H1 (cell line): ENCODE measurements at regions not wholly inside any gene's neighbourhood (a gene's known extent, or its start where the extent isn't known, plus 50 kb on each side); places are given as distances from the start of the nearest gene placed in this dataset.

Experiments used
- CTCF ChIA-PET: fragments of 300-600 bp; sonication (Branson Sonifier 250); formaldehyde crosslinking; loops from one replicate; lab custom pipeline; 2021; ENCODE audit not compliant: partially characterized antibody; lab: Charles Lee
- POLR2A ChIA-PET: fragments of 300-600 bp; sonication (Branson Sonifier 250); formaldehyde crosslinking; loops from one replicate; lab custom pipeline; 2021; ENCODE audit warnings: inconsistent platforms; ENCODE audit not compliant: partially characterized antibody; lab: Charles Lee
- DNase-seq, 2 experiments: peaks; one replicate each; pipeline versions ENCODE4 v3.0.0 to v3.0.0-alpha.2; 2010 to 2022; ENCODE audit warnings: low spot score in 2 of 2, low read depth in 1 of 2, mixed read lengths in 1 of 2
- FAIRE-seq: peaks from 2 replicates; lab custom pipeline; 2011; peaks lifted over from hg19 to GRCh38; lab: Jason Lieb, UNC
- H2AFZ ChIP-seq: 2 replicates; pipeline ENCODE4 v1.8.1; 2012; ENCODE audit warnings: low read length, inconsistent platforms
- H2AK5ac ChIP-seq: 2 replicates; pipeline ENCODE4 v1.6.1; 2013; ENCODE audit warnings: low read depth, low read length
- H2BK120ac ChIP-seq: replicated peaks from 2 replicates; pipeline ENCODE3; 2013; ENCODE audit warnings: low read depth, low read length, inconsistent platforms
- H2BK12ac ChIP-seq: 2 replicates; pipeline ENCODE4 v1.6.1; 2013; ENCODE audit warnings: low read depth, low read length
- H2BK15ac ChIP-seq: 2 replicates; pipeline ENCODE4 v1.6.1; 2013; ENCODE audit warnings: low read length
- H2BK20ac ChIP-seq: 2 replicates; pipeline ENCODE4 v1.6.1; 2013; ENCODE audit warnings: low read length
- H2BK5ac ChIP-seq: 2 replicates; pipeline ENCODE4 v1.6.1; 2013; ENCODE audit warnings: low read depth, low read length
- H3K14ac ChIP-seq: 2 replicates; pipeline ENCODE4 v1.6.1; 2013; ENCODE audit warnings: inconsistent platforms; ENCODE audit not compliant: insufficient read length
- H3K18ac ChIP-seq: 2 replicates; pipeline ENCODE4 v1.6.1; 2013; ENCODE audit warnings: low read length; ENCODE audit errors: extremely low read depth
- H3K23ac ChIP-seq: 2 replicates; pipeline ENCODE4 v1.6.1; 2013; ENCODE audit warnings: inconsistent platforms; ENCODE audit not compliant: insufficient read length
- H3K23me2 ChIP-seq: 2 replicates; pipeline ENCODE4 v1.6.1; 2013; ENCODE audit warnings: low read depth, low read length
- H3K27ac ChIP-seq: 2 replicates; pipeline ENCODE4 v1.6.1; 2011; ENCODE audit warnings: low read depth, low read length, inconsistent platforms
- H3K27me3 ChIP-seq, 4 experiments: replicated peaks in 1 of 4; 1 replicate in 1 of 4; 2 replicates in 3 of 4; pipeline versions ENCODE4 v1.6.1 to v1.8.1; 2011 to 2013; ENCODE audit warnings: low read length in 3 of 4, mild to moderate bottlenecking in 3 of 4, inconsistent platforms in 2 of 4, mixed read lengths in 2 of 4, moderate library complexity in 1 of 4; ENCODE audit not compliant: control insufficient read depth in 3 of 4, insufficient read depth in 3 of 4; ENCODE audit errors: extremely low read depth in 1 of 4
- H3K36me3 ChIP-seq, 4 experiments: 2 replicates each; pipeline versions ENCODE4 v1.6.1 to v1.8.1; 2011 to 2013; ENCODE audit warnings: mild to moderate bottlenecking in 4 of 4, low read length in 3 of 4, moderate library complexity in 2 of 4, control low read depth in 1 of 4, inconsistent platforms in 1 of 4; ENCODE audit not compliant: insufficient read depth in 4 of 4, control insufficient read depth in 2 of 4
- H3K4ac ChIP-seq: replicated peaks from 2 replicates; pipeline ENCODE3; 2013; ENCODE audit warnings: low read length, low read depth, mixed read lengths, inconsistent platforms; ENCODE audit not compliant: insufficient read length
- H3K4me1 ChIP-seq, 4 experiments: replicated peaks in 1 of 4; 1 replicate in 1 of 4; 2 replicates in 3 of 4; pipeline versions ENCODE4 v1.6.1 to v1.8.1; 2011 to 2013; ENCODE audit warnings: low read length in 3 of 4, inconsistent platforms in 2 of 4, mixed read lengths in 1 of 4; ENCODE audit not compliant: insufficient read depth in 4 of 4, control insufficient read depth in 3 of 4
- H3K4me2 ChIP-seq, 2 experiments: 2 replicates each; pipeline versions ENCODE4 v1.6.1 to v1.8.1; 2011 to 2013; ENCODE audit warnings: low read depth in 2 of 2, low read length in 2 of 2, control low read depth in 1 of 2, inconsistent platforms in 1 of 2, mild to moderate bottlenecking in 1 of 2; ENCODE audit not compliant: insufficient read depth in 1 of 2
- H3K4me3 ChIP-seq, 4 experiments: fragments of 200-600, 300-600 bp in 1 of 4; sonication (generic), shearing (Covaris generic), sonication (Bioruptor Twin) in 1 of 4; 2 replicates each; pipeline versions ENCODE4 v1.5.1 to v1.8.1; 2011 to 2016; ENCODE audit warnings: low read length in 4 of 4, low read depth in 3 of 4, control low read depth in 2 of 4, inconsistent platforms in 2 of 4, mild to moderate bottlenecking in 2 of 4, mixed read lengths in 1 of 4, moderate library complexity in 1 of 4; ENCODE audit not compliant: insufficient read depth in 2 of 4; ENCODE audit errors: extremely low read depth in 1 of 4
- H3K56ac ChIP-seq: replicated peaks from 2 replicates; pipeline ENCODE3; 2013; ENCODE audit warnings: low read depth, mild to moderate bottlenecking, mixed read lengths, low read length, inconsistent platforms; ENCODE audit not compliant: insufficient read length
- H3K79me1 ChIP-seq: 2 replicates; pipeline ENCODE4 v1.6.1; 2013; ENCODE audit warnings: low read depth, low read length, control low read depth
- H3K79me2 ChIP-seq, 2 experiments: 2 replicates each; pipeline versions ENCODE4 v1.6.1 to v1.8.1; 2012 to 2013; ENCODE audit warnings: low read length in 2 of 2, mild to moderate bottlenecking in 2 of 2, inconsistent platforms in 1 of 2; ENCODE audit not compliant: insufficient read depth in 2 of 2, control insufficient read depth in 1 of 2
- H3K9ac ChIP-seq, 4 experiments: replicated peaks in 1 of 4; 1 replicate in 1 of 4; 2 replicates in 3 of 4; pipeline versions ENCODE4 v1.6.1 to v1.8.1; 2011 to 2013; ENCODE audit warnings: low read depth in 3 of 4, low read length in 3 of 4, control low read depth in 2 of 4, mild to moderate bottlenecking in 2 of 4, moderate library complexity in 2 of 4, inconsistent platforms in 1 of 4; ENCODE audit errors: extremely low read depth in 1 of 4
- H3K9me3 ChIP-seq, 2 experiments: 2 replicates each; pipeline versions ENCODE4 v1.6.1 to v1.8.1; 2012 to 2013; ENCODE audit warnings: mild to moderate bottlenecking in 2 of 2, moderate library complexity in 2 of 2, control low read depth in 1 of 2, inconsistent platforms in 1 of 2, low read depth in 1 of 2, low read length in 1 of 2, mixed read lengths in 1 of 2; ENCODE audit not compliant: insufficient read depth in 2 of 2
- H4K20me1 ChIP-seq, 2 experiments: replicated peaks in 1 of 2; 2 replicates each; pipeline versions ENCODE3 to v1.8.1; 2011 to 2013; ENCODE audit warnings: inconsistent platforms in 2 of 2, low read length in 2 of 2, mild to moderate bottlenecking in 1 of 2; ENCODE audit not compliant: insufficient read depth in 2 of 2, control insufficient read depth in 1 of 2
- H4K5ac ChIP-seq: 2 replicates; pipeline ENCODE4 v1.6.1; 2013; ENCODE audit warnings: low read length, low read depth, mixed read lengths, inconsistent platforms; ENCODE audit not compliant: insufficient read length
- H4K8ac ChIP-seq: 2 replicates; pipeline ENCODE4 v1.8.0; 2013; ENCODE audit warnings: mild to moderate bottlenecking, moderate library complexity, low read length, inconsistent platforms; ENCODE audit not compliant: insufficient read depth; ENCODE audit errors: extremely low read depth
- H4K91ac ChIP-seq: replicated peaks from 2 replicates; pipeline ENCODE3; 2013; ENCODE audit warnings: low read length, mixed read lengths, inconsistent platforms; ENCODE audit not compliant: insufficient read length
- ASH2L ChIP-seq: fragments of 200-600, 300-600 bp; sonication (generic); IDR thresholded peaks from one replicate; pipeline ENCODE4 v1.7.1; 2017; ENCODE audit warnings: low read length
- BCL11A ChIP-seq, 2 experiments: IDR thresholded peaks; one replicate each; pipeline ENCODE4 v1.6.1; 2011; ENCODE audit warnings: low read depth in 2 of 2, low read length in 2 of 2, mild to moderate bottlenecking in 2 of 2
- BRCA1 ChIP-seq: IDR thresholded peaks from 2 replicates; pipeline ENCODE4 v1.6.1; 2012; ENCODE audit warnings: low read depth, low read length, improper control_type of control experiment
- CEBPB ChIP-seq: IDR thresholded peaks from 2 replicates; pipeline ENCODE4 v1.6.1; 2012; ENCODE audit warnings: low read depth, low read length
- CHD1 ChIP-seq: IDR thresholded peaks from 2 replicates; pipeline ENCODE4 v1.6.1; 2012; ENCODE audit warnings: low read depth, low read length, improper control_type of control experiment
- CHD2 ChIP-seq: IDR thresholded peaks from 2 replicates; pipeline ENCODE4 v1.6.1; 2012; ENCODE audit warnings: low read length, improper control_type of control experiment
- EGR1 ChIP-seq: IDR thresholded peaks from 2 replicates; pipeline ENCODE4 v1.6.1; 2011; ENCODE audit warnings: low read depth, low read length, borderline replicate concordance
- FOSL1 ChIP-seq: IDR thresholded peaks from 2 replicates; pipeline ENCODE4 v1.6.1; 2011; ENCODE audit warnings: mild to moderate bottlenecking, low read depth, low read length, moderate library complexity; ENCODE audit not compliant: insufficient read depth
- GTF2F1 ChIP-seq: IDR thresholded peaks from 2 replicates; pipeline ENCODE4 v1.6.1; 2012; ENCODE audit warnings: low read depth, low read length, improper control_type of control experiment, borderline replicate concordance
- JUN ChIP-seq: IDR thresholded peaks from 2 replicates; pipeline ENCODE4 v1.6.1; 2011; ENCODE audit warnings: low read depth, mild to moderate bottlenecking, improper control_type of control experiment, low read length
- KDM5A ChIP-seq: fragments of 200-600 bp; IDR thresholded peaks from 2 replicates; pipeline ENCODE4 v1.7.1; 2012; ENCODE audit warnings: mild to moderate bottlenecking, low read length, inconsistent platforms, mixed read lengths
- NRF1 ChIP-seq: IDR thresholded peaks from 2 replicates; pipeline ENCODE4 v1.6.1; 2011; ENCODE audit warnings: mild to moderate bottlenecking, low read depth, low read length, improper control_type of control experiment
- PHF8 ChIP-seq: fragments of 200-600 bp; sonication (generic); conservative IDR thresholded peaks from 2 replicates; pipeline ENCODE4 v1.7.1; 2012; ENCODE audit warnings: low read depth, mild to moderate bottlenecking, inconsistent platforms, low read length, moderate library complexity
- POLR2A ChIP-seq, 2 experiments: IDR thresholded peaks; 1 replicate in 1 of 2; 2 replicates in 1 of 2; pipeline ENCODE4 v1.6.1; 2011; ENCODE audit warnings: low read depth in 2 of 2, low read length in 2 of 2, mild to moderate bottlenecking in 2 of 2; ENCODE audit errors: control extremely low read depth in 1 of 2
- SIX5 ChIP-seq: IDR thresholded peaks from 2 replicates; pipeline ENCODE4 v1.6.1; 2011; ENCODE audit warnings: mild to moderate bottlenecking, low read depth, low read length
- SRF ChIP-seq: IDR thresholded peaks from 2 replicates; pipeline ENCODE4 v1.6.1; 2011; ENCODE audit warnings: mild to moderate bottlenecking, low read depth, low read length, moderate library complexity
- SUZ12 ChIP-seq: fragments of 200-600 bp; sonication (generic); IDR thresholded peaks from 2 replicates; pipeline ENCODE4 v1.6.1; 2012; ENCODE audit warnings: mild to moderate bottlenecking, inconsistent platforms, low read length, moderate library complexity, mixed read lengths
- YY1 ChIP-seq: IDR thresholded peaks from 2 replicates; pipeline ENCODE4 v1.6.1; 2011; ENCODE audit warnings: low read depth, mild to moderate bottlenecking, low read length
- WGBS, 2 experiments: shearing (Covaris generic) in 1 of 2; methylation state at CpG; one replicate each; pipeline versions ENCODE4 v1.1.6 to v1.1.7; 2013 to 2015; ENCODE audit warnings: low lambda C conversion rate in 2 of 2, mixed read lengths in 2 of 2, inconsistent platforms in 1 of 2, low coverage in 1 of 2, missing lambda C conversion rate in 1 of 2; ENCODE audit not compliant: insufficient replicate concordance in 2 of 2, insufficient coverage in 1 of 2, insufficient read length in 1 of 2; ENCODE audit errors: extremely low coverage in 1 of 2, missing lambda C conversion rate in 1 of 2; 5-methylcytosine and 5-hydroxymethylcytosine counted together

DNA sequence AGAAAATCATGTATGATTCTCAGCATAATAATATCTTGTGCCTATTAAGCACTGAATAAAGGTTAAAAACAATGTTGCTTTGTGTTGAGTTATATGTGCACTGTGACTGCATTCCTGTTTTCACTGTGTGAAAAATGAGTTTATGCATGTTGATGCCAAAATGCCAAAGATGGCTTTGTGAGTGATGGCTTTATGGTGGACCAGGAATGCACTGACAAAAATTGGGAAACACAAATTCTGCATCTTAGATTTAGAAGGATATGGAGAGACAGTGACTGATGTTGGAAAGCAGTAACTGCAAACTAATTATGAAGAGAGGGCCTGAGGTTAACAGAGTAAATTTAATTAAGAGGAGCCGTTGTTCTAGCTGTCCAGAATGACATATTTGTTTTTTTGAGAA is 440.4 kb downstream of the KIF20B start:
- Histone ChIP-seq H3K79me1 (no peaks in the 10 kb centered on the region), H2AK5ac (no peak overlapping the region), H4K8ac (no peak overlapping the region), H3K27me3 (no peaks in the 10 kb centered on the region), H3K9me3 (peaks cover 16 to 18% of the 10 kb centered on the region in 2 experiments), H2BK5ac (no peak overlapping the region), H4K5ac (no peak overlapping the region), H2AFZ (no peak overlapping the region), H3K79me2 (no peaks in the 10 kb centered on the region), H3K14ac (no peak overlapping the region), H3K23ac (no peak overlapping the region), H2BK20ac (no peak overlapping the region), H2BK12ac (no peak overlapping the region), H3K18ac (no peak overlapping the region), H4K91ac (no peak overlapping the region), H3K23me2 (no peaks in the 10 kb centered on the region), H3K4me3 (no peak overlapping the region), H3K56ac (no peak overlapping the region), H3K4me2 (no peak overlapping the region), H3K4me1 (no peaks in the 10 kb centered on the region), H3K4ac (no peak overlapping the region), H3K36me3 (peaks cover 0 to 5% (median 1%) of the 10 kb centered on the region in 4 experiments; a peak in 2 of 8 replicates), H2BK15ac (no peak overlapping the region), H3K9ac (no peak overlapping the region), H3K27ac (no peak overlapping the region), H2BK120ac (no peak overlapping the region), H4K20me1 (no peaks in the 10 kb centered on the region)
- ChIA-PET POLR2A (no interaction called here), CTCF (interaction anchor here (1.2 kb wide), 1 partner anchor 391 kb away, joined by 3 read pairs; no protein-coding TSS in a partner anchor)
- FAIRE-seq (no peak), DNase-seq (no peak)
- WGBS, 2 experiments, result 82% methylated on average over 1 of the region's 1 CpG; no CpG with 5 or more reads in 1 of the 2 experiments
- TF ChIP-seq CHD2 (no peak), SIX5 (no peak), ASH2L (no peak), BCL11A (IDR thresholded peaks at IDR 0.05; ENCODE audit: low read depth in 2 of 2, low read length in 2 of 2) (no peak), YY1 (no peak), PHF8 (no peak), GTF2F1 (no peak), JUN (no peak), CEBPB (no peak), SRF (no peak), POLR2A (IDR thresholded peaks at IDR 0.05; ENCODE audit: control extremely low read depth in 1 of 2, low read depth in 2 of 2, low read length in 2 of 2) (no peak), CHD1 (no peak), EGR1 (no peak), BRCA1 (no peak), NRF1 (no peak), SUZ12 (no peak), KDM5A (no peak), FOSL1 (no peak)
